Rectal smooth muscle tissue (tissue), 1 donor: ENCODE measurements at regions not wholly inside any gene's neighbourhood (a gene's known extent, or its start where the extent isn't known, plus 50 kb on each side); places are given as distances from the start of the nearest gene placed in this dataset.
"Not testable (repeated sequence)": the region's sequence is repeated elsewhere in the genome, so short reads cannot be mapped to it uniquely, and the experiment has no call there.

Source experiments
- H3K27ac ChIP-seq: one replicate; pipeline ENCODE4 v1.7.0; 2013; ENCODE audit warnings: low read depth, low read length, inconsistent platforms
- H3K27me3 ChIP-seq: one replicate; pipeline ENCODE4 v1.7.0; 2013; ENCODE audit warnings: low read length; ENCODE audit not compliant: control insufficient read depth, insufficient read depth
- H3K36me3 ChIP-seq: one replicate; pipeline ENCODE4 v1.7.0; 2013; ENCODE audit warnings: low read length; ENCODE audit not compliant: control insufficient read depth, insufficient read depth
- H3K4me1 ChIP-seq: one replicate; pipeline ENCODE4 v1.7.0; 2013; ENCODE audit warnings: low read length; ENCODE audit not compliant: control insufficient read depth, insufficient read depth
- H3K4me3 ChIP-seq: one replicate; pipeline ENCODE4 v1.7.0; 2013; ENCODE audit warnings: low read length
- H3K9ac ChIP-seq: one replicate; pipeline ENCODE4 v1.7.0; 2013; ENCODE audit warnings: low read length

GRCh38 chr16:88264641-88265285 lies 118.0 kb upstream of the ZNF469 start:
- Histone ChIP-seq H3K4me3 (peak overlapping the region; percentile 32), H3K27ac (peak overlapping the region; percentile 32), H3K9ac (no peak overlapping the region), H3K27me3 (no peaks in the 10 kb centered on the region), H3K36me3 (no peaks in the 10 kb centered on the region), H3K4me1 (peaks cover 12% of the 10 kb centered on the region)

GRCh38 chr16:88265286-88265938 lies 117.3 kb upstream of the ZNF469 start:
- not testable (repeated sequence) for H3K36me3 ChIP-seq, H3K27ac ChIP-seq, H3K27me3 ChIP-seq, H3K4me3 ChIP-seq, H3K9ac ChIP-seq
- peaks cover 12% of the 10 kb centered on the region for H3K4me1 ChIP-seq

GRCh38 chr16:88266036-88266435 lies 116.7 kb upstream of the ZNF469 start:
- not testable (repeated sequence) for H3K36me3 ChIP-seq, H3K27ac ChIP-seq, H3K9ac ChIP-seq, H3K27me3 ChIP-seq, H3K4me3 ChIP-seq
- peaks cover 12% of the 10 kb centered on the region for H3K4me1 ChIP-seq

GRCh38 chr16:88266935-88267551 lies 115.7 kb upstream of the ZNF469 start:
- not testable (repeated sequence) for H3K4me3 ChIP-seq, H3K27ac ChIP-seq, H3K9ac ChIP-seq, H3K36me3 ChIP-seq, H3K27me3 ChIP-seq
- peaks cover 12% of the 10 kb centered on the region for H3K4me1 ChIP-seq

- not testable (repeated sequence) for H3K27ac ChIP-seq, H3K4me1 ChIP-seq, H3K27me3 ChIP-seq, H3K9ac ChIP-seq, H3K36me3 ChIP-seq, H3K4me3 ChIP-seq
Measured at GRCh38 chr16:88268186-88268970, 114.4 kb upstream of the ZNF469 start.

- H3K4me3 ChIP-seq, H3K27ac ChIP-seq, H3K9ac ChIP-seq, H3K27me3 ChIP-seq, H3K4me1 ChIP-seq, H3K36me3 ChIP-seq: not testable (repeated sequence)
Measured at GRCh38 chr16:88270171-88270790, 112.5 kb upstream of the ZNF469 start.

- not testable (repeated sequence) for H3K27me3 ChIP-seq, H3K36me3 ChIP-seq, H3K4me1 ChIP-seq, H3K4me3 ChIP-seq, H3K27ac ChIP-seq, H3K9ac ChIP-seq
Measured at GRCh38 chr16:88271296-88271695, 111.5 kb upstream of the ZNF469 start.

- not testable (repeated sequence) for H3K36me3 ChIP-seq, H3K9ac ChIP-seq, H3K27ac ChIP-seq, H3K4me1 ChIP-seq, H3K4me3 ChIP-seq, H3K27me3 ChIP-seq
Measured at GRCh38 chr16:88271776-88272175, 111.0 kb upstream of the ZNF469 start.

- not testable (repeated sequence) for H3K4me3 ChIP-seq, H3K27me3 ChIP-seq, H3K9ac ChIP-seq, H3K4me1 ChIP-seq, H3K36me3 ChIP-seq, H3K27ac ChIP-seq
Measured at GRCh38 chr16:88272437-88272836, 110.3 kb upstream of the ZNF469 start.

GRCh38 chr16:88274126-88274750 lies 108.5 kb upstream of the ZNF469 start:
- H3K36me3 ChIP-seq, H3K27ac ChIP-seq, H3K9ac ChIP-seq, H3K4me1 ChIP-seq, H3K27me3 ChIP-seq, H3K4me3 ChIP-seq: not testable (repeated sequence)

GRCh38 chr16:88274847-88275246 lies 107.9 kb upstream of the ZNF469 start:
- H3K4me3 ChIP-seq: no peak overlapping the region
- no peaks in the 10 kb centered on the region for H3K4me1 ChIP-seq
- H3K36me3 ChIP-seq: no peaks in the 10 kb centered on the region
- no peak overlapping the region for H3K27ac ChIP-seq
- no peak overlapping the region for H3K9ac ChIP-seq
- H3K27me3 ChIP-seq: no peaks in the 10 kb centered on the region
